Jurkat, Clone E6-1 (cell line): ENCODE measurements at regions not wholly inside any gene's neighbourhood (a gene's known extent, or its start where the extent isn't known, plus 50 kb on each side); places are given as distances from the start of the nearest gene placed in this dataset.
"Not testable (repeated sequence)": the region's sequence is repeated elsewhere in the genome, so short reads cannot be mapped to it uniquely, and the experiment has no call there.

Experiments
- DNase-seq: peaks from one replicate; pipeline ENCODE4 v3.0.0-alpha.2; 2011; ENCODE audit warnings: low read depth, low spot score
- H3K4me3 ChIP-seq: 2 replicates; pipeline ENCODE4 v1.5.1; 2011; ENCODE audit warnings: mild to moderate bottlenecking, low read length, control low read depth, moderate library complexity

DNA sequence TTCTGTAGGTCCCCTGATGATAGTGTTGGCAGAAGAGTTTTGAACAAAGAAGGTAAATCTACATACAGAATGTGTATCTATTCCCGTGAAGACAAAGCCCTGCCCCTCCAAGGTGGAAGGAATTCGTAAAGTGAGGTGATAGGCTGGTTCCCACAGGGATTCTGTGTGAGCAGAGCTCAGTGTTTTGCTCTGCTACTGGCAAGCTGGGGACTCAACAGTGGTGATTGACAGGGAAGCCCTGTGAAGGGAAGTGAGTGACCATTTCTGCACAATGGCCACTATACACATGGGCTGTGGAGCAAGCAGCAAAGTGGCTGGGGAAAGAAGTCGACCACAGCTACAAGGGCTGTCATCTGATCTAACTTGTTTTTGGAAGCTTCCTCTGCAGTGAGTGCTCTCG, 90.0 kb upstream of the LRRN2 start:
- H3K4me3 ChIP-seq: no peak overlapping the region
- no peak for DNase-seq

DNA sequence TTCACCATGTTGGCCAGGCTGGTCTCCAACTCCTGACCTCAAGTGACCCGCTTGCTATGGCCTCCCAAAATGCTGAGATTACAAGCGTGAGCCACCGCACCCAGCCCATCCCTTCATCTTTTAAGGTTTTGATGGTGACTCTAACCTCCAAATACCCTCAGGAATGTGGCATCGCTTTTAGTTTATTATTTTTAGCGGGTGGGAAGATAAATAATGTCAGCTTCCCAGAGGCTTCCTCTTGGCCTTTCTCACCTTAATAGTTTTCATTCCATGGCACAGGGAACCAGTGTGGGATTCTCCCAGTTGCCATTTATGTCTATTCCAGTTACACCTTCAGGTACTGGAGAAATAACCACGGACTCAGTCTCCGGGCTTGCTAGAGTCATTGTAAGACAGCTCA, 92.1 kb upstream of the LRRN2 start:
- DNase-seq: no peak

DNA sequence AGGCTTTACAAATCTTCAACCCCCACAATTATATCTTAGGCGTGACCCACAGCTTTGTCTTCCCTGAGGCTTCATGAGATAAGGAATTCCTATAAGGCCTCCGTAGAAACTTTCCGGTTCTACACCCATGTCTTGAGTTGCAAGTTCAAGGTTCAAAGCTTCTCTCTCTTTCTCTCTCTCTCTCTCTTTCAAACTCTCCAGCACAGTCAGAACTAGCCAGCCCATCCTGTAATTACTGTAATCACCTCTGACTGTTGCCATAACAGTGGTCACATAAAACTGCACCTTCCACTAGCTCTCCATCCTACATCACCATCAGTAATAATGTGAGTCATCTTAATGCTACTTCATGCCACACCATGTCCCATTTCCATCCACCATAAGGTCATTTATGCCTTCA, 90.0 kb upstream of the NFASC start:
- no peak for DNase-seq
- H3K4me3 ChIP-seq: no peak overlapping the region

More for the DNA sequence above, 92.1 kb upstream of the LRRN2 start:
- no peak overlapping the region for H3K4me3 ChIP-seq

GRCh38 chr1:204782118-204782700, 88.5 kb upstream of the NFASC start:
- no peak overlapping the region for H3K4me3 ChIP-seq
- DNase-seq: no peak

GRCh38 chr1:204785023-204785422, 85.6 kb upstream of the NFASC start:
- DNase-seq, H3K4me3 ChIP-seq: not testable (repeated sequence)

GRCh38 chr1:204788470-204788869, 82.2 kb upstream of the NFASC start:
- no peak overlapping the region for H3K4me3 ChIP-seq
- DNase-seq: no peak

DNA sequence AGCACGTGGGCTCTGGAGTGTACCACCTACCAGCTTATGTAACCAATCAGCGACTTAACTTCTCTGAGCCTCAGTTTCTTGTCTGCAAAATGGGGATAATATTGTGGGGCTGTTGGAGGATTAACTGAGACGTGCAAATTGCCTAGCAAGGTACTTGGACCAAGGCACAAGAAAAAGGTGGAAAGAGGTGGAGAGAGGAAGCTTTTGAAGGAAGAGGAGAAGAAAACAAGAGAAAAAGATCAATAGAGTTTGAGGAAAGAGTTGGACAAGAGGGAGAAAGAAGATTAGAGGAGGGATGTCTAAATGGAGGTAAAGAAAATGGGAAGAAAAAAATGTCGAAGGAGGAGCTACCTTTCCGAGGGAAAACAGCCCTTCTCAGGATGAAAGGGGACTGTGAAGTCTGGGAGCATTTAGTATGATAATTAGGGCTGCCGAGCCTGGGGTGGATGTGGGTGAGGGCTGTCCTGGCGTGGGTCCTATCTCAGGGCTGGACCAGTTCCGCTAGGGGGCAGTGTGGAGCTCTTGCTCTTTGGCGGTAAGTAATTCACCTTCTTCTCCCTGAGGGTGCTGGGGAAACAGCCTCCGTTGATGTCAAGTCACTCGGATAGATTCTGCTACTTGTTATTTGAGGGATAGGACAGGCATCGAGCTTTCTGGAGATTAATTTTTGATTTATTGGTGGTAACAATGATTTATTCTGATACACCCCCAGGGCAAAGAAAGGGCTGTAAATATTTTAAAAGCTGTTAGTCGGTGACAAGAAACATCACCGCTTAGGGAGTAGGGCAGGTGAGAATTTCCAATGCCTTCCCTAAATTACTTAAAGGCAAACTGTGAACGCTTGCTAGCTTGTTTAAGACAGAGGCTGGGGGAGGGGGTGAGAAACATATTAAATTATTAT, 79.0 kb upstream of the NFASC start:
- no peak overlapping the region for H3K4me3 ChIP-seq
- peak; percentile 79 for DNase-seq

GRCh38 chr1:204792354-204792692, 78.3 kb upstream of the NFASC start:
- H3K4me3 ChIP-seq: no peak overlapping the region
- no peak for DNase-seq

DNA sequence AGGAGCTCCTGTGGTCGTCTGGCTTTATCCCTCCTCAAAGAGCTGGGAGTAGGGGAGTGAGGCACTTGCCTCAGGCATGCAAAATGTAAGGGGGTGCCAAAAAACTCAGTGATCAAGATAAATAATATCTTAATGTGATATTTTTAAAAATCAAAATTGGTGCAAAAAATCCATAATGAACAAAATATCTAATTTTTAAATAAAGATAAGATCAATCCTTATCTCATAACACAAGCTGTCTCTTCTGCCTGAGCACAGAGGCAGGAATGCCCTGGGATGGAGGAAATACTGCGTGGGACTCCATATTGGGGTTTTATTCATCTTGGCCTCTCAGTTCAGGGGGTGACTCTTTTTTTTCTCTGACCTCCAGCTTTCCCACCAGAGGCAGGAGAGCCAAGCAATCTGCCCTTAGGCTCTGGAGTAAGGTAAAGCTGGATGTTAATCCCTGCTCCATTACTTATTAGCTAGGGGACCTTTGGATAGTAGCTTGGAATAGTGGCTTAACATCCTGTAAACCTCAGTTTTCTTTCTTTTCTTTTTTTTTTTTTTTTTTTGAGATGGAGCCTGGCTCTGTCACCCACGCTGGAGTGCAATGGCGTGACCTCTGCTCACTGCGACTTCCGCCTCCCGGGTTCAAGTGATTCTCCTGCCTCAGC, 77.3 kb upstream of the NFASC start:
- no peak overlapping the region for H3K4me3 ChIP-seq
- DNase-seq: no peak

GRCh38 chr1:204796886-204797285, 73.8 kb upstream of the NFASC start:
- DNase-seq, H3K4me3 ChIP-seq: not testable (repeated sequence)

GRCh38 chr1:204797401-204797800, 73.3 kb upstream of the NFASC start:
- DNase-seq: no peak
- H3K4me3 ChIP-seq: no peak overlapping the region

GRCh38 chr1:204799630-204800029, 71.0 kb upstream of the NFASC start:
- DNase-seq: no peak
- H3K4me3 ChIP-seq: no peak overlapping the region

GRCh38 chr1:204801211-204801610, 69.5 kb upstream of the NFASC start:
- H3K4me3 ChIP-seq: no peak overlapping the region
- DNase-seq: no peak

- DNase-seq: no peak
- H3K4me3 ChIP-seq: no peak overlapping the region
Measured at GRCh38 chr1:204802401-204803175, 68.1 kb upstream of the NFASC start.

- DNase-seq: no peak
- H3K4me3 ChIP-seq: no peak overlapping the region
Measured at GRCh38 chr1:204803607-204804006, 67.1 kb upstream of the NFASC start.

DNA sequence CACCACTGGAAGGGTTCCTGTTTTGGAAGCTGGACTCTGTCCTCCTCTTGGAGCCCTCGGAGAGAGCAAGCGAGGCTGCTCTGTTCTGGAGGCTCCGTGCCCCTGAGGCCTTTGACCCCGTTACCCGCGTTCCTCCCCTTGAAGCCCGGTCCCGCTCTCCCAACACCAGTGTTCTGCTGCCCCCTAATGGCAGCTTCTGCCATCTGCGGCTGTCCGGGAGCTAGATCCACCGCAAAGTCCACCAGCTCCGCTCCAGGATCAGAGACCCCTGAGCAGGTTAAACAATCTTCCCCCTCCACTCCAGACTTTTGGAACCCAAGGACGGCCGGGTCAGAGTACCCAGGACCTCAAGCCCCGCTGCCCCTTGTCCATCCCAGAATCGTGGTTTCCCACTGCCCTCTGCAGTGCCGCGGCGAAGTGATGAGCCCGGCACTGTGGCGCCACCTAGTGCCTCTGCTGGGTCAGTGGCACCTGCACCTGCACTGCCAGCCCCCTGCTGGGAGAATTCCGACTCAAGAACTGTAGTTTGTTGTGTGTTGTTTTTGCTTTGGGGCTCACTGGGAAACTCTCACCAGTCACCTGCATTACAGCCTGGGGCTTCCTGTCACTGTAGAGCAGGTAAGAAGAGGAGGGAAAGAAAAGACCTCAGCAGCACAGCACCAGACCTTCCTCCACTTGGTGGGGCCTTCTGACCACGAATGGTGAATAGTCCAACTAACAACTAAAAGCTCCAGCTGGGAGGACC, 63.5 kb upstream of the NFASC start:
- DNase-seq: peak; percentile 84
- peak overlapping the region; percentile 58 for H3K4me3 ChIP-seq

GRCh38 chr1:204809488-204809887, 61.2 kb upstream of the NFASC start:
- no peak overlapping the region for H3K4me3 ChIP-seq
- DNase-seq: no peak

DNA sequence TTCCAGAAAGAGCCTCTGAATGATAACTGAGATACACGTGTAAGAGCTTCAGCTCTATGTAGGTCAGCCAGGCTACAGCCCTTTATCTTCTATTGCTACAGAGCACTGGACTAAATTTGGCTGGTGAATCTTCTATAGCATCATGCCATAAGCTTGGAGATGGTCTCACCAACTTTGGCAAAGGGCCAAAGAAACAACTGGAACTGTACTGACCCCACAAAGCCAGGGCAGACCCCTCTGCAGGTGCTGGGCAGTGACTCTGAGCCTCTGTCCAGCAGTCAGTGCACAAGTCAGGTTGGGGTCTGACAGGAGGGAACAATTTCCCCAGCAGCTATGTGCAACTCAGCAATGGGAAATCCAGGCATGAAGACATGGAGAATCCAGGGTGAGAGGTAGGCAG, 57.8 kb upstream of the NFASC start:
- H3K4me3 ChIP-seq: no peak overlapping the region
- no peak for DNase-seq

DNA sequence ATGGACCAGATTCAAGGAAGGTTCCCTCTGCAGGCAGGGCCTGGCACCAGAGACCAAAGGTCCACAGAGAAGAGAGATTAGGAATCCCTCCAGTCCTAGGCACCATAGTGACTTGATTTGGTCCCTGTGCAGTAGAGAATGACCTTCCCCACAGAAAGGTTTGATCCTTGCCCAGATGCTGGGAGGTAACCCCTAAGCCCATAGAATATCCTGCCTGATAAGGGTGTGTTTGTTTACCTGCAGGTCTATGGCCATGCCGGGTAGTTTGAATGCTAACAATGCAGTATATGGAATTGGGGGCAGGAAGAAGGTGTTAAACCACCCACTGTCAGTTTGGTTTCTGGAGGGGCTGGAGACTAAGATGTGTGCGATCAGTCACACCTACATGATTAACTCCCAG, 57.1 kb upstream of the NFASC start:
- no peak for DNase-seq
- no peak overlapping the region for H3K4me3 ChIP-seq
